ENCODE measurements at regions not wholly inside any gene's neighbourhood (a gene's known extent, or its start where the extent isn't known, plus 50 kb on each side); places are given as distances from the start of the nearest gene placed in this dataset.

DNA sequence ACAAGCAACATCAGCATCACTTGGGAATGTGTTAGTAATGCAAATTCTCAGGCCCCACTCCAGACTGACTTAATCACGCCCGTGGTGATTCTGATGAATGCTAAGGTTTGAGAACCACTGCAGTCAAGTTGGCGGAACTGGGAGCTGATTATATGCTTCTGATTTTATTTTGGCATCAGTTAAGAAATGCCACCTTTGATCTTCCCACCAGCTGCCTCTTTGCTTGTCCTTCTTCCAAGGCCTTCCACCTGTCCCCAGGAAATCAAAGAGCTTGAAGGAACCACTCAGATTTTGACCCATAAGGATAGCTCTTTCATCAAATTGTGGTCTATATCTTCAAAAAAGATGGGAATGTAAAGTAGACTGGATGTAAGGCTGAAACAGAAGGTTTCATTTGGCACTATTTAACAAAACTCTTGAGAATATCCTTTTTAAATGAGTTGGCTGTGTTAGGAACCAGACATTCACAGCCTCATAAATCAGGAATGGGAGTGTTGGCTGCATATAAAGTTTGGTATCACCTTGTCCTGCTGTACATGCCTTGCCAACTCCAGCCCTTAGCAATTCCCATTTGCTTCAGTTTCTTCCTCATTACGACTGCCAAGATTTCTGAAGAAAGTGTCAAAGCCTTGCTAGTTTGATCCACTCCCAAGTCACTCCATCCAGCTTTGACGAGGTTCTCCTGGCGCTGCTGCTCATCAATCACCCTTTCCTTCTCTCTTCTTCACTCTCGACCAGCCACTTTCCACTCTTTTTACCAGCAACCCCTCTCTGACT lies 125.8 kb upstream of the NPHP3 start:
- POLR2A ChIA-PET, result interaction anchor here (0.6 kb wide), 1 partner anchor 119 kb away, joined by 5 read pairs; no protein-coding TSS in a partner anchor
- H3K4me3 Mint-ChIP-seq, result no peak overlapping the region

DNA sequence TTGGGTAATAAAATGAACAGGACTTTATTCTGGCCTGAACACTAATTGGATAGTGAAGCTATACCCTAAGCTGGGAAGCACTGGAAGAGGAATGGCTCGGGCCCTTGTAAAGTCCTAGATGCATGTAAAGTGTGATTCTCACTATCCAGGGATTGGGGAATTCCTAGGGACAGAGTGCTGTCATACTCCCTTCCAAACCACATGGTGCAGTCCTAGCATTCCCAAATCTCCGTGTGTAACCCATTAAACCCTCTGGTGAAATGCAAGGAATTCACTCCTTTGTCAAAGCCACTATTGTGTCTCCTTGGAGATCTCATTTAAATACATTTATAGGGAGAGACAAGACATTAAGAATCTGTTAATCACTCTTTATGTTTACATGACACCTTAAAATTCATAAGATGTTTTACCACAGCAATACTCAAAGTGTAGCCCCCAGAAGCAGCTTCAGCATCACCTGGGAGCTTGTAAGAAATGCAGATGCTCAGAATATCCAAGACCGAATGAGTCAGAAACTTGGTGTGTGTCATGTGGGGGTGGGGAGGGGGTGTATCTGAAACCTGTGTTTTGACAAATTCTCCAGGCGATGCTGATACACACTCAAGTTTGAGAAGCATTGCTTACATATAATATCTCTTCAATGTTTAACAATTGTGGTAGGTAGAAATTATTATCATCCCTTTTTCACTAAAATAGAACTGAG lies 121.8 kb upstream of the NPHP3 start:
- no peak overlapping the region for H3K4me3 Mint-ChIP-seq
- peaks cover 9% of the 10 kb centered on the region for H3K27me3 Mint-ChIP-seq
- intact Hi-C loops (cut with DNase I, micrococcal nuclease), result no loop called here
- no peaks in the 10 kb centered on the region for H3K4me1 Mint-ChIP-seq
- ChIA-PET POLR2A (no interaction called here), CTCF (no interaction called here)
- H3K27ac Mint-ChIP-seq, result no peak overlapping the region
- no peak for ATAC-seq
- H3K36me3 Mint-ChIP-seq (ENCODE audit: low read depth), result no peaks in the 10 kb centered on the region
- DNase-seq, result peak; percentile 8
- no peaks in the 10 kb centered on the region for H3K9me3 Mint-ChIP-seq (ENCODE audit: low read depth)

More for the DNA sequence above, 125.8 kb upstream of the NPHP3 start:
- no peak for DNase-seq
- Mint-ChIP-seq H3K9me3 (ENCODE audit: low read depth) (peaks cover 2% of the 10 kb centered on the region), H3K4me1 (no peaks in the 10 kb centered on the region), H3K27me3 (no peaks in the 10 kb centered on the region), H3K27ac (no peak overlapping the region), H3K36me3 (ENCODE audit: low read depth) (no peaks in the 10 kb centered on the region)
- intact Hi-C loops (cut with DNase I, micrococcal nuclease), result no loop called here
- CTCF ChIA-PET, result no interaction called here
- no peak for ATAC-seq

DNA sequence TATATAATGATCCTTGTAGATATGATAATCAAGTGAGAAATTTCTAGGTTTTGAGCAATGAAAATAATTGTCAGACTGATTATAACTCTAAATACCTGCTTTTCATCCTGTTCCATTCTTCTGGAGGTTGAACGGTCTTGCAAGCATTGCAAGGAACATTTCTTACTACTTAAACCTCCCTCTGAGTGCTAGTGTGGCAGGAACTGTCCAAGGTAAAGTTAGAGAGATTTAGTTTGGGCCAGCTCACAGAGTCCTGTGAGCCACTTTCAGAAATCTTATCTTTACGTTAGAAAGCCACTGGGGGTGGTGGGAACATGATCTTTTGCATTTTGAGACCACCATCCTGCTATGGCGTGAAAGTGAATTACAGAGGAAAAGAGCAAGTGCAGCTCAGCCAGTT lies 121.1 kb upstream of the NPHP3 start:
- no peaks in the 10 kb centered on the region for H3K36me3 Mint-ChIP-seq (ENCODE audit: low read depth)
- ChIA-PET CTCF (no interaction called here), POLR2A (no interaction called here)
- intact Hi-C loops (cut with DNase I, micrococcal nuclease), result no loop called here
- H3K27ac Mint-ChIP-seq, result no peak overlapping the region
- H3K4me1 Mint-ChIP-seq, result no peaks in the 10 kb centered on the region
- ATAC-seq, result no peak
- no peaks in the 10 kb centered on the region for H3K9me3 Mint-ChIP-seq (ENCODE audit: low read depth)
- peaks cover 9% of the 10 kb centered on the region for H3K27me3 Mint-ChIP-seq
- H3K4me3 Mint-ChIP-seq, result no peak overlapping the region
- DNase-seq, result no peak

DNA sequence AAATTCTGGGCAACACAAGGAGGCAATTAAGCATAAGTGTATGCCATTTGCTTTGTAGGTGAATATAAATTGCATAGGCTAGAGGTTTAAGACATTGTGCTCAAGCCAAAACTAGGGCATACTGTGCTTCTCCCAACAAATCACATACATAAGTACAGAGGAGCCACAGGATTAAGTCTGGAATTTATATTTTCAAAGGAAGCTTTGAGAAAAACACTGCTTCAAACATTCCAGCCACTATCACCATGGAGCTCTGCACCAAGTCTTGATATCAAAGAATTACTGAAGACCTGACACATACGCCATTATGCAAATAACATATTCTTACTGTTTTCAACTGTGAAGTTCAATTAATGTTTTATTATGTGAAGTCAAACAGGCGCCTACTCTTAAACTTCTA lies 119.4 kb upstream of the NPHP3 start:
- Mint-ChIP-seq H3K4me3 (no peak overlapping the region), H3K27me3 (peaks cover 10% of the 10 kb centered on the region), H3K9me3 (ENCODE audit: low read depth) (no peaks in the 10 kb centered on the region), H3K36me3 (ENCODE audit: low read depth) (no peaks in the 10 kb centered on the region), H3K27ac (no peak overlapping the region), H3K4me1 (no peaks in the 10 kb centered on the region)
- CTCF ChIA-PET, result no interaction called here
- POLR2A ChIA-PET, result no interaction called here
- intact Hi-C loops (cut with DNase I, micrococcal nuclease), result no loop called here
- no peak for DNase-seq
- ATAC-seq, result no peak

DNA sequence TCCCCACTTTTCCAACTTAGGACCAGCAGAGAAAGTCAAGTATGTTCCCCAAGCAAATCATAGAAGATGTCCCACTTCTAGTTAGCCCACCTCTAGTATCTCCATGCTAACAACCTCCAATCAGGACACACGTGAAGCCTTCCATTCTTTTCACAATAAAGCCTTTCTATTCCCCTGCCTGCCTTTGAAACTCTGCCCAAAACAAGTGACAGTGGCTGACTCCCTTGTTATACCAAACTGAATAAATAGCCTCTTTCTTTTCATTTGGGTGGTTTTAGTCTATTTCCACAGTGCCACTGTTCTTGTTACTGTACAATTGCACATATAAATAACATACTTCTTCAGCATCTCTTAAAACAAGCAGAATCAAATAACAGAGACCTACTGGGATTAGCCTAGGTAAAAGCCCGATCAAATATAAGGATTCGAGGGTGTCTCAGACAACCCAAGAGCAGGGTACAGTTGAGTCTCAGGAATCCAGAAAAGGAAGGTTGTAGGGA lies 118.0 kb upstream of the NPHP3 start:
- Mint-ChIP-seq H3K27ac (no peak overlapping the region), H3K27me3 (peaks cover 14% of the 10 kb centered on the region), H3K4me3 (no peak overlapping the region), H3K4me1 (no peaks in the 10 kb centered on the region), H3K36me3 (ENCODE audit: low read depth) (no peaks in the 10 kb centered on the region), H3K9me3 (ENCODE audit: low read depth) (no peaks in the 10 kb centered on the region)
- DNase-seq (no peak), ATAC-seq (no peak)
- ChIA-PET POLR2A (no interaction called here), CTCF (no interaction called here)
- intact Hi-C loops (cut with DNase I, micrococcal nuclease), result no loop called here

DNA sequence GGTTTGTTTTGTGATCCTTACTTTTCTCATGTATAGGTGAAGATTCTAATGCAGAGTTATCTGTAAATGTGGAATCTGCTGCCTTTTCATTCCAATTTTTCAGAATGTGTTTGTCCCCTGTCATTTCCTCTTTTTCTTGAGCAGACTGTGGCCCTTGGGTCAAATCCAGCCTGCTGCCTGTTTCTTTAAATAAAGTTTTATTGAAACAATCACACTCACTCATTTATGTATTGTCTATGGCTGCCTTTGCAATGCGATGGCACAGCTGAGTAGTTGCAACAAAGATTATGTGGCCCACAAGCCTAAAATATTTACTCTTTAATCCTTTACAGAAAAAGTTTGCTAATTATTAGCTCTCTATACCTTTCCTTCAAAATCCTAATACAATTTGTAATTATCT lies 116.3 kb upstream of the NPHP3 start:
- H3K4me3 Mint-ChIP-seq, result no peak overlapping the region
- no peak for DNase-seq
- H3K27me3 Mint-ChIP-seq, result peaks cover 14% of the 10 kb centered on the region
- POLR2A ChIA-PET, result no interaction called here
- no peak for ATAC-seq
- H3K27ac Mint-ChIP-seq, result no peak overlapping the region
- no peaks in the 10 kb centered on the region for H3K36me3 Mint-ChIP-seq (ENCODE audit: low read depth)
- CTCF ChIA-PET, result no interaction called here
- intact Hi-C loops (cut with DNase I, micrococcal nuclease), result no loop called here
- no peaks in the 10 kb centered on the region for H3K9me3 Mint-ChIP-seq (ENCODE audit: low read depth)
- no peaks in the 10 kb centered on the region for H3K4me1 Mint-ChIP-seq

DNA sequence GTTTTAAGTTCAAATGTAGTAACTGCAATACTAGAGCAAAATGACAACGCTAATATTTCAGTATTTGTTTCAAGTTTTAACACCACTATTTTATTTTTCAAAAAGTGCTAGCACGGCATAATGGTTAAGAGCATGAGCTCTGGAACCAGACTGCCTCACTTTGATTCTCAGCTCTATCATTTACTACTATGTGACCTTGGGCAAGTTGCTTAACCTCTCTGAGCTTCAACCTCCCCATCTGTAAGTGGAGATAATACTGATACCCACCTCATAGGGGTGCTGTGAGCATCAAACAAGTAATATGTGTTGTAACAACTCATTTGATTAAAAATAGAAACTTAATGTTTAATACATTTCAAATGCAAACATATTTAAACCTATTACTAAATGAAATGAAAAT lies 115.4 kb upstream of the NPHP3 start:
- Mint-ChIP-seq H3K27me3 (peaks cover 11% of the 10 kb centered on the region), H3K4me1 (no peaks in the 10 kb centered on the region), H3K9me3 (ENCODE audit: low read depth) (no peaks in the 10 kb centered on the region), H3K4me3 (no peak overlapping the region), H3K27ac (no peak overlapping the region), H3K36me3 (ENCODE audit: low read depth) (no peaks in the 10 kb centered on the region)
- intact Hi-C loops (cut with DNase I, micrococcal nuclease), result no loop called here
- ChIA-PET POLR2A (no interaction called here), CTCF (no interaction called here)
- ATAC-seq (no peak), DNase-seq (no peak)

DNA sequence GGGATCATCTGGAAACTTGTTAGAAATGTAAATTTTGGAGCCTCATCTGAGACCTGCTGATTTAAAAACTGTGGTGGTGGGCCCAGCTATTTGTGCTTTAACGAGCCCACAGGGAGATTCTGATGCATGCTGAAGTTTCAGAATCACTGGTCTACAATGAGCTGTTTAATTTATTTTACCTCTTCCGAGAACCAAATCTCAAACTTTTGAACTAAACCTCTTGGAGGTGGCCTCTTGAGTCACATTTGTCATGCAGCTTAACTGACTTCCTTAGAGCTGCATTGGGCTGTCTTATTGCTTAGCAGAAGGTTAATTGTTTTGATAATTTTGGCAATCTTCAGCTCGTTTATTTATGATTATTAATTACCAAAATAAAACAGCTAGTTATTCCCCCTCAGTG lies 112.1 kb upstream of the NPHP3 start:
- DNase-seq (no peak), ATAC-seq (no peak)
- ChIA-PET CTCF (interaction anchor here (0.5 to 0.8 kb wide), 3 partner anchors 19 to 1765 kb away, joined by 3 to 4 read pairs (median 3); no protein-coding TSS in a partner anchor), POLR2A (no interaction called here)
- Mint-ChIP-seq H3K9me3 (ENCODE audit: low read depth) (no peaks in the 10 kb centered on the region), H3K36me3 (ENCODE audit: low read depth) (no peaks in the 10 kb centered on the region), H3K27ac (no peak overlapping the region), H3K4me1 (no peaks in the 10 kb centered on the region), H3K27me3 (peaks cover 5% of the 10 kb centered on the region), H3K4me3 (no peak overlapping the region)
- intact Hi-C loops (cut with DNase I, micrococcal nuclease), result no loop called here

DNA sequence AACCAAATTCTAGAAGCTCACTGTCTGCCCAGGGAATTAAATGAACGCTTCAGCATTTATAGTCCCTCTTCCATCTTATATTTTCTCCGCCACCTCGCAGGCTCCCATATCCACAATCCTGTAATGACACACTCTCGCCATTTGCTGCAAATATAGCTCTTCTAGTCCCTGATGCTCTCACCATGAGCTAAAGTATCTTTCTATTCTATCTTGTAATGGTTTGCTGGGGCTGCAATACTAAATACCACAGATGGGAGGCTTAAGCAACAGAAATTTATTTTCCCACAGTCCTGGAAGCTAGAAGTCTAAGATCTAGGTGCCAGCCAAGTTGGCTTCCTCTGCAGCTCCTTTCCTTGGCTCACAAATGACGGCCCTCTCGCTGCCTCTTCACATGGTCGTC lies 106.9 kb upstream of the NPHP3 start:
- DNase-seq (no peak), ATAC-seq (no peak)
- Mint-ChIP-seq H3K27me3 (peaks cover 9% of the 10 kb centered on the region), H3K4me1 (no peaks in the 10 kb centered on the region), H3K36me3 (ENCODE audit: low read depth) (no peaks in the 10 kb centered on the region), H3K9me3 (ENCODE audit: low read depth) (no peaks in the 10 kb centered on the region), H3K4me3 (no peak overlapping the region), H3K27ac (no peak overlapping the region)
- ChIA-PET CTCF (no interaction called here), POLR2A (no interaction called here)
- intact Hi-C loops (cut with DNase I, micrococcal nuclease), result no loop called here

DNA sequence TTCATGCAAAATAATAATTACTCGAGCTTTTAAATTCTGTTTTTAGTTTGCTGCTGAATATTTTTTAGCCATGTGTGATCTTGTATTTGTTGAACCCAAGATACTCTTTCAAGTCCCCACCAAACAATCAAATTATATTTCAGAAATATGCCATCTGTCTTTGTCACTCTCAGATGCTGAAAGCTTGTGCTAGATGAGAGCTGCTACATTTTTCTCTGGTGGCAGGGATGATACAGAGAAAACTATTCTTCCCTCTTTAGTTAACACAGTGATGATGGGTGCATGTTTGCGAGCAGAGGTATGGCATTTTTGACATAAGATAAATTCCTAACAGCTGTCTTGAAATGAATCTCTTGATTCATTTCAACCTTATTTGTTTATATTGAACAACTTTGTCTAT lies 100.6 kb upstream of the NPHP3 start:
- Mint-ChIP-seq H3K36me3 (ENCODE audit: low read depth) (no peaks in the 10 kb centered on the region), H3K27ac (no peak overlapping the region), H3K4me1 (no peaks in the 10 kb centered on the region), H3K9me3 (ENCODE audit: low read depth) (no peaks in the 10 kb centered on the region), H3K4me3 (no peak overlapping the region), H3K27me3 (peaks cover 14% of the 10 kb centered on the region)
- ChIA-PET CTCF (no interaction called here), POLR2A (no interaction called here)
- DNase-seq (no peak), ATAC-seq (no peak)
- intact Hi-C loops (cut with DNase I, micrococcal nuclease), result no loop called here

DNA sequence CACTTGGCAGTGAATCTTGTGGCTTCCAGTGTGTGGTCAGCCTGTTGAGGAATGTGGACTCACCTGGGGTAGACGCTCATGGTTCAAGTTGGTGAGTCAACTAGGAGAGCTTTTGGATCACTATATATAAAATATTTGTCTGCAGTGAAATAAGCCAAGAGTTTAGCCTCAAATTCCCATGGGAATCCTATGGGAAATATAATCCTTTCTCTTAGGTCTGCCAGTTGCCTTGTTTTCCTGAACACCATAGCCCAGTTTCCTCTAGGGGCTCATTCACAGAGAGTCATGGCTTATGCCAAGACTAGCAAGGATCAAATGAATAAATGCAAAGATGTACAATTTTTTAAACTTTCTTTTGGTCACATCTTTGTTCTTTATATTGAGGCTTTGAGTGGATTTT lies 100.1 kb upstream of the NPHP3 start:
- H3K27me3 Mint-ChIP-seq, result peaks cover 19% of the 10 kb centered on the region
- ATAC-seq, result no peak
- no peak overlapping the region for H3K4me3 Mint-ChIP-seq
- no peaks in the 10 kb centered on the region for H3K4me1 Mint-ChIP-seq
- DNase-seq, result no peak
- no peaks in the 10 kb centered on the region for H3K9me3 Mint-ChIP-seq (ENCODE audit: low read depth)
- H3K36me3 Mint-ChIP-seq (ENCODE audit: low read depth), result no peaks in the 10 kb centered on the region
- POLR2A ChIA-PET, result interaction anchor here (0.7 kb wide), 1 partner anchor 14 kb away, joined by 4 read pairs; no protein-coding TSS in a partner anchor
- CTCF ChIA-PET, result no interaction called here
- intact Hi-C loops (cut with DNase I, micrococcal nuclease), result no loop called here
- no peak overlapping the region for H3K27ac Mint-ChIP-seq

DNA sequence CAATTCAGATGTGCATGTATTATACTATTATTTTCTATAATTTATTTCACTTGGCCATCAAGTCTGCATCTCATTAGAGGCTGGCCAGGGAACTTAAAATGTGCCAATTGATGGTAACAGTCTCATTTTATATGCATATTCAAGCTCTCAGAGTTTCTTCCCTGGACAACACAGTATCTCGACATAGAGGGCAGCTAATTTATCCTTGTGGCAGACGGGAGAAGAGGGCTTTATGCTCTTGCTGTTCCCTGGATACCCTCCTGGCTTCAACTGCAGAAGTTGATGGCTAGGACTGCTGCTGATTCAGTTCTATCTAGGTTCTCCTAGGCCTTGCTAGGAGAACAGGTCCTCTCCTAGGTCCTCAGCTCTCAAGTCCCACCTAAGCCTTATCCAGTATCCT lies 99.1 kb upstream of the NPHP3 start:
- no peak for DNase-seq
- POLR2A ChIA-PET, result no interaction called here
- intact Hi-C loops (cut with DNase I, micrococcal nuclease), result no loop called here
- ATAC-seq, result no peak
- Mint-ChIP-seq H3K27me3 (peaks cover 24% of the 10 kb centered on the region), H3K4me1 (no peaks in the 10 kb centered on the region), H3K4me3 (no peak overlapping the region), H3K27ac (no peak overlapping the region), H3K9me3 (ENCODE audit: low read depth) (no peaks in the 10 kb centered on the region), H3K36me3 (ENCODE audit: low read depth) (no peaks in the 10 kb centered on the region)
- CTCF ChIA-PET, result no interaction called here

Measured in activated CD4-positive, alpha-beta T cell treated with anti-CD3 and anti-CD28 coated beads for 36 hours (primary cell).